HepG2 (cell line): ENCODE measurements at regions not wholly inside any gene's neighbourhood (a gene's known extent, or its start where the extent isn't known, plus 50 kb on each side); places are given as distances from the start of the nearest gene placed in this dataset.

Source experiments
- ATAC-seq: fragments of 200-7000 bp; cut with Tn5 transposase; 3 replicates; pipeline ENCODE4 v1.9.1; 2020; ENCODE audit warnings: mild to moderate bottlenecking, moderate library complexity
- BruUV-seq: library from RNA; stranded (reverse); fragments of 400-500 nt; replicated peaks from 2 replicates; lab custom pipeline; 2021; lab: Mats Ljungman, UMichigan
- CTCF ChIA-PET: fragments of 300-600 bp; formaldehyde crosslinking; extraction: SDS; loops from one replicate; lab custom pipeline; 2021; ENCODE audit warnings: low total read pairs, inconsistent platforms, low intra/inter-chr PET ratio; lab: Yijun Ruan, JAX
- POLR2A ChIA-PET: fragments of 350-600 bp; sonication (Branson Sonifier 250); formaldehyde crosslinking; loops from one replicate; lab custom pipeline; 2020; ENCODE audit warnings: antibody characterized with exemption, inconsistent platforms; lab: Yijun Ruan, JAX
- DNase-seq: peaks from one replicate; pipeline ENCODE4 v3.0.0-alpha.2; 2015; ENCODE audit warnings: low spot score
- FAIRE-seq: peaks from 3 replicates; lab custom pipeline; 2011; peaks lifted over from hg19 to GRCh38; lab: Jason Lieb, UNC
- H2AFZ ChIP-seq: one replicate; pipeline ENCODE4 v1.6.1; 2011; ENCODE audit warnings: low read length, inconsistent platforms
- H3K27ac ChIP-seq: fragments of 300-600 bp; 3 replicates; pipeline ENCODE4 v1.8.0; 2011; ENCODE audit warnings: mixed run types, mild to moderate bottlenecking, mixed read lengths, low read length, inconsistent platforms; ENCODE audit not compliant: insufficient read depth; ENCODE audit errors: extremely low read length
- H3K27me3 ChIP-seq, 2 experiments: fragments of 200-600 bp in 1 of 2; 2 replicates in 1 of 2; 3 replicates in 1 of 2; pipeline versions ENCODE4 v1.6.0 to v1.8.0; 2011; ENCODE audit warnings: low read length in 2 of 2, mild to moderate bottlenecking in 2 of 2, moderate library complexity in 2 of 2, inconsistent platforms in 1 of 2; ENCODE audit not compliant: insufficient read depth in 2 of 2, control insufficient read depth in 1 of 2
- H3K36me3 ChIP-seq, 2 experiments: fragments of 200-600 bp in 1 of 2; replicated peaks in 1 of 2; 2 replicates in 1 of 2; 3 replicates in 1 of 2; pipeline versions ENCODE4 v1.5.1 to v1.8.0; 2011; ENCODE audit warnings: low read length in 2 of 2, inconsistent platforms in 1 of 2; ENCODE audit not compliant: insufficient read depth in 2 of 2, control insufficient read depth in 1 of 2
- H3K4me1 ChIP-seq: 2 replicates; pipeline ENCODE4 v1.5.1; 2012; ENCODE audit warnings: low read length, inconsistent platforms; ENCODE audit not compliant: insufficient read depth
- H3K4me2 ChIP-seq: 2 replicates; pipeline ENCODE4 v1.6.0; 2011; ENCODE audit warnings: low read depth, low read length, inconsistent platforms
- H3K4me3 ChIP-seq, 3 experiments: fragments of 200-600 bp in 1 of 3; sonication (generic), shearing (Covaris generic) in 1 of 3; replicated peaks in 1 of 3; 2 replicates each; pipeline ENCODE4 v1.5.1; 2011 to 2016; ENCODE audit warnings: low read length in 3 of 3, inconsistent platforms in 2 of 3, low read depth in 2 of 3, mild to moderate bottlenecking in 2 of 3, control low read depth in 1 of 3, mixed read lengths in 1 of 3; ENCODE audit not compliant: insufficient read depth in 1 of 3
- H3K79me2 ChIP-seq: one replicate; pipeline ENCODE4 v1.6.1; 2011; ENCODE audit warnings: low read length, inconsistent platforms; ENCODE audit not compliant: insufficient read depth
- H3K9ac ChIP-seq: 2 replicates; pipeline ENCODE4 v1.6.0; 2011; ENCODE audit warnings: mild to moderate bottlenecking, low read depth, low read length, inconsistent platforms; ENCODE audit not compliant: insufficient read depth
- H3K9me3 ChIP-seq: 2 replicates; pipeline ENCODE4 v1.5.1; 2012; ENCODE audit warnings: mild to moderate bottlenecking, low read length
- H4K20me1 ChIP-seq: 2 replicates; pipeline ENCODE4 v1.6.0; 2011; ENCODE audit warnings: inconsistent platforms, mild to moderate bottlenecking, low read length, moderate library complexity; ENCODE audit not compliant: insufficient read depth
- CENPT ChIP-seq: sonication (generic); formaldehyde crosslinking; IDR thresholded peaks from 2 replicates; pipeline ENCODE4 v1.8.0; 2022; ENCODE audit warnings: low read depth, mild to moderate bottlenecking, moderate library complexity, missing genetic modification reagents
- JARID2 ChIP-seq: sonication (generic); formaldehyde crosslinking; IDR thresholded peaks from 2 replicates; pipeline ENCODE4 v1.8.1; 2023; ENCODE audit warnings: missing genetic modification reagents, inconsistent platforms; ENCODE audit not compliant: insufficient replicate concordance
- MLX ChIP-seq: IDR thresholded peaks from 2 replicates; pipeline ENCODE4 v1.6.1; 2016
- SP5 ChIP-seq: IDR thresholded peaks from 2 replicates; pipeline ENCODE4 v1.6.1; 2016; ENCODE audit warnings: low read depth, borderline replicate concordance
- THAP7 ChIP-seq: sonication (generic); formaldehyde crosslinking; IDR thresholded peaks from 2 replicates; pipeline ENCODE4 v1.8.1; 2023; ENCODE audit warnings: mild to moderate bottlenecking, missing genetic modification reagents
- YEATS2 ChIP-seq: sonication (generic); formaldehyde crosslinking; IDR thresholded peaks from 2 replicates; pipeline ENCODE4 v1.4.0; 2020; ENCODE audit warnings: missing genetic modification reagents, borderline replicate concordance
- ZBTB7A ChIP-seq: sonication (generic); formaldehyde crosslinking; IDR thresholded peaks from 2 replicates; pipeline ENCODE4 v1.8.0; 2022; ENCODE audit warnings: mild to moderate bottlenecking, missing genetic modification reagents
- ZMYM3 ChIP-seq: sonication (generic); formaldehyde crosslinking; IDR thresholded peaks from 2 replicates; pipeline ENCODE4 v1.5.1; 2020; ENCODE audit warnings: mild to moderate bottlenecking, missing genetic modification reagents
- ZMYM4 ChIP-seq: sonication (generic); formaldehyde crosslinking; IDR thresholded peaks from 2 replicates; pipeline ENCODE4 v1.8.1; 2023; ENCODE audit warnings: mild to moderate bottlenecking, missing genetic modification reagents
- ZNF432 ChIP-seq: sonication (generic); formaldehyde crosslinking; IDR thresholded peaks from 2 replicates; pipeline ENCODE4 v1.5.0; 2020; ENCODE audit warnings: missing genetic modification reagents, mild to moderate bottlenecking, borderline replicate concordance
- ZNF547 ChIP-seq: sonication (generic); formaldehyde crosslinking; IDR thresholded peaks from 2 replicates; pipeline ENCODE4 v1.5.1; 2020; ENCODE audit warnings: mild to moderate bottlenecking, missing genetic modification reagents
- ZNF616 ChIP-seq: sonication (generic); formaldehyde crosslinking; IDR thresholded peaks from 2 replicates; pipeline ENCODE4 v1.5.0; 2020; ENCODE audit warnings: low read depth, mild to moderate bottlenecking, missing genetic modification reagents
- ZNF784 ChIP-seq: sonication (generic); formaldehyde crosslinking; IDR thresholded peaks from 2 replicates; pipeline ENCODE4 v1.5.1; 2020; ENCODE audit warnings: missing genetic modification reagents, mild to moderate bottlenecking, borderline replicate concordance
- WGBS: methylation state at CpG from one replicate; pipeline ENCODE4 v1.1.6; 2017; ENCODE audit warnings: low lambda C conversion rate; 5-methylcytosine and 5-hydroxymethylcytosine counted together
- in situ Hi-C: cut with HindIII; loops from 2 replicates; pipeline ENCODE4 v1.10.0; 2017; ENCODE audit warnings: low pct_unique_long_range_greater_than_20kb; ENCODE audit not compliant: extremely low pct_ligation_motif_present
- intact Hi-C: fragments of 100-400 bp; cut with micrococcal nuclease; formaldehyde crosslinking; loops from one replicate; pipeline ENCODE4 v1.10.0; 2022; ENCODE audit not compliant: unreplicated experiment

GRCh38 chr1:94731891-94732290 lies 88.3 kb upstream of the SLC44A3 start (continued):
- TF ChIP-seq ZBTB7A (CRISPR knock-in tag) = no peak
- no peak for TF ChIP-seq ZMYM4 (CRISPR knock-in tag)
- TF ChIP-seq ZNF432 (CRISPR knock-in tag) = no peak

- Histone ChIP-seq H3K27ac (no peak overlapping the region), H3K9ac (no peak overlapping the region), H4K20me1 (no peaks in the 10 kb centered on the region), H3K27me3 (no peaks in the 10 kb centered on the region), H3K9me3 (no peaks in the 10 kb centered on the region), H3K4me2 (no peak overlapping the region), H3K79me2 (no peaks in the 10 kb centered on the region), H3K36me3 (no peaks in the 10 kb centered on the region; a peak in 1 of 5 replicates), H3K4me1 (peaks cover 31% of the 10 kb centered on the region), H2AFZ (no peak overlapping the region), H3K4me3 (no peak overlapping the region)
- whole genome bisulfite sequencing = 96% methylated on average over 2 of the region's 3 CpGs
- DNase-seq (no peak), ATAC-seq (no peak), FAIRE-seq (no peak)
- POLR2A ChIA-PET = no interaction called here
- intact Hi-C loops (no loop called here), in situ Hi-C loops (no loop called here)
- no TSS peak for BruUV-seq
- no peak for TF ChIP-seq ZNF547 (CRISPR knock-in tag)
- TF ChIP-seq THAP7 (CRISPR knock-in tag) = no peak
- no peak for TF ChIP-seq CENPT
- TF ChIP-seq ZMYM3 (CRISPR knock-in tag) = no peak
- no peak for TF ChIP-seq MLX (CRISPR knock-in tag)
- no peak for TF ChIP-seq YEATS2 (CRISPR knock-in tag)
- TF ChIP-seq ZNF616 (CRISPR knock-in tag) = no peak
- no peak for TF ChIP-seq ZNF784 (CRISPR knock-in tag)
- no peak for TF ChIP-seq SP5 (CRISPR knock-in tag)
- TF ChIP-seq JARID2 (CRISPR knock-in tag) = no peak
- CTCF ChIA-PET = no interaction called here
Measured at GRCh38 chr1:94730450-94730849, 89.7 kb upstream of the SLC44A3 start.
